ENCODE measurements at regions not wholly inside any gene's neighbourhood (a gene's known extent, or its start where the extent isn't known, plus 50 kb on each side); places are given as distances from the start of the nearest gene placed in this dataset.

GRCh38 chr4:23697722-23698121 is 192.1 kb downstream of the PPARGC1A start:
- no peak for DNase-seq
- Mint-ChIP-seq H3K4me1 (no peaks in the 10 kb centered on the region), H3K36me3 (no peaks in the 10 kb centered on the region), H3K4me3 (no peak overlapping the region), H3K27ac (no peak overlapping the region), H3K9me3 (no peaks in the 10 kb centered on the region), H3K27me3 (no peaks in the 10 kb centered on the region)
- no peak for ATAC-seq (replicated peaks)

GRCh38 chr4:23697001-23697528 is 192.8 kb downstream of the PPARGC1A start:
- H3K4me1 Mint-ChIP-seq = no peaks in the 10 kb centered on the region
- no peak for ATAC-seq (replicated peaks)
- H3K4me3 Mint-ChIP-seq = no peak overlapping the region
- DNase-seq = no peak
- no peaks in the 10 kb centered on the region for H3K36me3 Mint-ChIP-seq
- no peaks in the 10 kb centered on the region for H3K27me3 Mint-ChIP-seq
- H3K9me3 Mint-ChIP-seq = no peaks in the 10 kb centered on the region
- no peak overlapping the region for H3K27ac Mint-ChIP-seq

DNA sequence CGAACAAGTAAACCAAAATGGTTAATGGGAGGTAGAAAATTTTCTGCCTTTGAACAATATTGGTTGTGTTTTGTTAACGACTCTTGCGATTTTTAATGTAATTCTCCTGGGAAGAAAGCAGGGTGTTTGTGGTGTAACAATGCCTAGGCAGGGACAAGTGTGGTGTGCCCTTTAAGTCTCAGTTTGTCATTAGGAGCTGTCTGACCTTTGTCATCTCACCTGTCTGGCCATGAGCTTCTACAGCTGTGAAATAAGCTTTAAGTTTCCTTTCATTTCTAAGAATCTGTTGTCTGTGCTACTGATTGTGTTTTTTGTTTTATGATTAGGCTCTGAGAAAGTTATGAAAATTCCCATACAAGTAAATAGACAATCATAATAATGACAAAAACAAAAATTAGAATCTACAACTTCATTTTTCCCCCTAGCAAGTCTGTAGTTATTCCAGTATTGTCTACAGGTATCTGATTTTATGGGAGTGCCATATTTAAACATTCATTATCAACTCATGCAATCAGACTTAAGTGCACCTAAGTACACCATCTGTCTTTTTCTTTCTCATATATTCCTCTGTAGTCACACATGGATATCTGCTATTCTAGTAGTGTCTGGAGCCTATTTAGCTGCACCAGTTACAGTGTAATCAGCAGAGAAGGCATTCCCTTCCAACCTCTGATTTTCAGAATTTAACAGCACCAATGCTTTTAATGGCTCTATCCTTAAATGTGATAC is 203.5 kb downstream of the PPARGC1A start:
- no peak overlapping the region for H3K27ac Mint-ChIP-seq
- no peak for ATAC-seq (replicated peaks)
- peaks cover 9 to 12% of the 10 kb centered on the region in 2 donors for H3K9me3 Mint-ChIP-seq
- no peaks in the 10 kb centered on the region for H3K4me1 Mint-ChIP-seq
- DNase-seq = no peak
- no peak overlapping the region for H3K4me3 Mint-ChIP-seq
- H3K36me3 Mint-ChIP-seq = no peaks in the 10 kb centered on the region
- no peaks in the 10 kb centered on the region for H3K27me3 Mint-ChIP-seq

GRCh38 chr4:23685471-23685870 is 204.4 kb downstream of the PPARGC1A start:
- no peak for DNase-seq
- no peaks in the 10 kb centered on the region for H3K36me3 Mint-ChIP-seq
- peaks cover 8 to 12% of the 10 kb centered on the region in 2 donors for H3K9me3 Mint-ChIP-seq
- ATAC-seq (replicated peaks) = no peak
- no peak overlapping the region for H3K4me3 Mint-ChIP-seq
- no peaks in the 10 kb centered on the region for H3K27me3 Mint-ChIP-seq
- no peak overlapping the region for H3K27ac Mint-ChIP-seq
- no peaks in the 10 kb centered on the region for H3K4me1 Mint-ChIP-seq

- Mint-ChIP-seq H3K27me3 (no peaks in the 10 kb centered on the region), H3K9me3 (peaks cover 0 to 4% of the 10 kb centered on the region in 2 donors), H3K4me1 (no peaks in the 10 kb centered on the region), H3K36me3 (no peaks in the 10 kb centered on the region), H3K4me3 (no peak overlapping the region), H3K27ac (no peak overlapping the region)
- DNase-seq (no peak), ATAC-seq (replicated peaks) (no peak)
Measured at GRCh38 chr4:23680671-23681518, 209.0 kb downstream of the PPARGC1A start.

DNA sequence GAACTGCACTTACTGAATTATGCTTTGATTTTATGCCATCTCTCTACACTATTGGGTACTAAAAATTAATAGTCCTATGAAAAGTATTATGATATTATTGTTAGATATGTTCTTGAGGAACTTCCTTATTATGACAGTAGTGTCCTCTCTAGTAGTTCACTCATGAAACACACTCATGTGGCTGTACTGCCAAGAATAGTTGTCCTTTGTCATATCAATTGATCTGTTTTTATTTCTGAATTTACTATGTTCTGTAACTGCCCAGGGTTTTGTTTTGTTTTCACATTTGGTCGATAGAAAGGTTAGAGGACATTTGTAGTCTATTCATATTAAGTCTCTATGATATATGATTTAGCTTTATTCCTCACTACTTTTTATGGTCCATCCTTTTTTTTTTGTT is 215.2 kb downstream of the PPARGC1A start:
- DNase-seq (no peak), ATAC-seq (replicated peaks) (no peak)
- Mint-ChIP-seq H3K27ac (no peak overlapping the region), H3K27me3 (no peaks in the 10 kb centered on the region), H3K4me1 (no peaks in the 10 kb centered on the region), H3K4me3 (no peak overlapping the region), H3K9me3 (peaks cover 0 to 4% of the 10 kb centered on the region in 2 donors), H3K36me3 (no peaks in the 10 kb centered on the region)

GRCh38 chr4:23667659-23668058 is 222.2 kb downstream of the PPARGC1A start:
- no peak overlapping the region for H3K4me3 Mint-ChIP-seq
- no peaks in the 10 kb centered on the region for H3K27me3 Mint-ChIP-seq
- ATAC-seq (replicated peaks) = no peak
- H3K9me3 Mint-ChIP-seq = peaks cover 7 to 12% of the 10 kb centered on the region in 2 donors
- no peak overlapping the region for H3K27ac Mint-ChIP-seq
- H3K4me1 Mint-ChIP-seq = no peaks in the 10 kb centered on the region
- no peak for DNase-seq
- no peaks in the 10 kb centered on the region for H3K36me3 Mint-ChIP-seq

- no peak for ATAC-seq (replicated peaks)
- no peaks in the 10 kb centered on the region for H3K36me3 Mint-ChIP-seq
- no peak for DNase-seq
- no peak overlapping the region for H3K27ac Mint-ChIP-seq
- no peaks in the 10 kb centered on the region for H3K4me1 Mint-ChIP-seq
- no peaks in the 10 kb centered on the region for H3K27me3 Mint-ChIP-seq
- no peak overlapping the region for H3K4me3 Mint-ChIP-seq
- H3K9me3 Mint-ChIP-seq = peaks cover 0 to 11% of the 10 kb centered on the region in 2 donors
Measured at GRCh38 chr4:23660865-23661264, 229.0 kb downstream of the PPARGC1A start.

DNA sequence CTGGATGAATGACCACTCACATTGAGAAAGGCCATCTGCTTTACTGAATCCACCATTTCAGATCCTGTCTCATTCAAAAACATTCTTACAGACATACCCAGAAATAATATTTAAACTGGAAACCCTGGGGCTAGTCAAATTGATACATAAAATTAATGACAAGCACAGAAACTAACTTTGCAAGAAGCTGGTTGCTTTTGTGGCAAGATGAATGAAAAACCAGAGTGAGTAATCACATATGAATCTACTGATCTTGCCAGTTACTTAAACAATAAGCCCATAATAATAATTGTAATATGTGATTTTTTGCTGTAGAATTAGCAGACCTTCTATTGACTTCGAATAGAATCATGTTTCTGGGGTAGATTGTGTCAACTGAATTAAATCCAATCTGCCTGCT is 235.1 kb downstream of the PPARGC1A start:
- Mint-ChIP-seq H3K27me3 (no peaks in the 10 kb centered on the region), H3K4me3 (no peak overlapping the region), H3K4me1 (no peaks in the 10 kb centered on the region), H3K36me3 (no peaks in the 10 kb centered on the region), H3K9me3 (peaks cover 0 to 5% of the 10 kb centered on the region in 2 donors), H3K27ac (no peak overlapping the region)
- DNase-seq (no peak), ATAC-seq (replicated peaks) (no peak)

DNA sequence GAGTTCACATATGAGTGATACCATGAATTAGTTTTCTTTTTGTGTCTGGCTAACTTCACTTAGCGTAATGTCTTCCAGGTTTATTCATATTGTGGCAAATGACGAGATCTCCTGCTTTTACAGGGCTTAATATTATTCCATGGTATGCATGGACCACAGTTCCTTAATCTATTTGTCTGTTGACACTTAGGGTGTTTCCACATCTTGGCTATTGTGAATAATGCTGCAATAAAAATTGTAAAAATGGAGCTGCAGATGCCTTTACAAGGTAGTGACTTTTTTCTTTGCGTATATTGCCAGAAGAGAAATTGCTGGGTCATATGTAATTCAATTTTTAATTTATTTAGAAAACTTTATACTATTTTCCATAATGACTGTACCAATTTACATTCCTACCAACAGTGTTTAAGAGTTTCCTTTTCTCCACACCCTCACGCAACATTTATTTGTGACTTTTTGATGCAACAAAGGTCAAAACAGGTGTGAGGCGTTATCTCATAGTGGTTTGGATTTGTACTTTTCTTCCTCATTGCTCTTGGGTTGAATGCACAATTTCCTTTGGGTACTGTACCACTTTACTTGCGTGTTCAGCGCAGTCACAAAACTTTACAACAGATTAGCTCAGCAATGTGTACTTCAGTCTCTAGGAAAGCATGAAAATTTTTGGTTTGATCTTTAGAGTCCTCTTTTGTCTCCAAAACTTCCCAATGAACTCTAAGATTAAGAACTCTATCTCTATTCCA is 240.8 kb downstream of the PPARGC1A start:
- Mint-ChIP-seq H3K9me3 (peaks cover 0 to 4% of the 10 kb centered on the region in 2 donors), H3K36me3 (no peaks in the 10 kb centered on the region), H3K4me1 (no peaks in the 10 kb centered on the region), H3K4me3 (no peak overlapping the region), H3K27me3 (no peaks in the 10 kb centered on the region), H3K27ac (no peak overlapping the region)
- DNase-seq = no peak
- no peak for ATAC-seq (replicated peaks)

DNA sequence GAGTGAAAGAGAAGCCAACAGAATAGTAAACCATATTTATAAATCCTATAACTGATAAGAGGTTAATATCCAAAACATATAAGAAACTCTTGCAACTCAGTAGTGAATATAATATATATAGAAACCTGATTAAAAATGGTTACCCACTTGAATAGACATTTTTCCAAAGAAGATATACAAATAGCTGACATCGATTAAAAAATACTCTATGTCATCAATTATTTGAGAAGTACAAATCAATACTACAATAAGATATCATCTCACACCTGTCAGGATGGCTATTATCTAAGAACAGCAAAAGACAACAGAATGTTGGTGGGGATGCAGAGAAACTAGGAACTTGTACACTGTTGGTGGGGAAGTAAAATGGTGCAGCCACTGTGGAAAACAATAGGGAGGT is 254.4 kb downstream of the PPARGC1A start:
- Mint-ChIP-seq H3K27ac (no peak overlapping the region), H3K4me1 (no peaks in the 10 kb centered on the region), H3K27me3 (no peaks in the 10 kb centered on the region), H3K36me3 (no peaks in the 10 kb centered on the region), H3K9me3 (peaks cover 0 to 12% of the 10 kb centered on the region in 2 donors), H3K4me3 (no peak overlapping the region)
- DNase-seq (no peak), ATAC-seq (replicated peaks) (no peak)

- DNase-seq (no peak), ATAC-seq (replicated peaks) (no peak)
- no peaks in the 10 kb centered on the region for H3K36me3 Mint-ChIP-seq
- H3K27ac Mint-ChIP-seq = no peak overlapping the region
- H3K9me3 Mint-ChIP-seq = peaks cover 0 to 11% of the 10 kb centered on the region in 2 donors
- no peaks in the 10 kb centered on the region for H3K4me1 Mint-ChIP-seq
- no peak overlapping the region for H3K4me3 Mint-ChIP-seq
- H3K27me3 Mint-ChIP-seq = no peaks in the 10 kb centered on the region
Measured at GRCh38 chr4:23631255-23631950, 258.4 kb downstream of the PPARGC1A start.

DNA sequence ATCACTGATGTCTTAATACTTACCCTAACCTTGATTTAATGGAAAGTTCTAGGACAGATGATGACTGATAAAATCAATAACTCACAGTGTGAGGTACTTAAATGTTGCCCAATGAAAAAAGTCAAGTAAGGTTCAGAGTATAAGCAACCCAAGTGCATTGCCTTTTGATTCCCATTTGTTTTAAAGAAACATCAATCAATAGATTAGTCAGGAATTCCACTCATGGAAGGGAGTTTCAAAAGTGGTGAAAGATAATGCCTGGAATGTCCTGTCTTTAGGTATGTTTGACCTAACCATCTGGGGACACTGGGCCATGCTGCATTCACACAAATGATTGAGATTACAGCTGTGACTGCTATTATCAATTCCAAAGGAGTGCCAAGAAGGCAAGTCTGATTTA is 259.7 kb downstream of the PPARGC1A start:
- Mint-ChIP-seq H3K27me3 (no peaks in the 10 kb centered on the region), H3K4me1 (no peaks in the 10 kb centered on the region), H3K9me3 (peaks cover 0 to 12% of the 10 kb centered on the region in 2 donors), H3K4me3 (no peak overlapping the region), H3K36me3 (no peaks in the 10 kb centered on the region), H3K27ac (no peak overlapping the region)
- no peak for ATAC-seq (replicated peaks)
- DNase-seq = no peak

DNA sequence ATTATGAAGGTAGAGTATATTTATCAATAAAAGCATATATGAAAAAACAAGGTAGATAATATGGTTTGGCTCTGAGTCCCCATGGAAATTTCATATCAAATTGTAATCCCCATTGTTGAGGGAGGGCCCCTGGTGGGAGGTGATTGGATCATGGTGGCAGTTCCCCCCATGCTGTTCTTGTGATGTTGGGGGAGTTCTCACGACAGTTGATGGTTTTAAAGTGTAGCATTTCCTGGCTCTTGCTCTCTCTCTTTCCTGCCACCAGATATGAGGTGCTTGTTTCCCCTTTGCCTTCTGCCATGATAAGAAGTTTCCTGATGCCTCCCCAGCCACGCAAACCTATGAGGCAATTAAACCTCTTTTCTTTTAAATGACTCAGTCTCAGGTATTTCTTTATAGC is 260.4 kb downstream of the PPARGC1A start:
- no peak overlapping the region for H3K27ac Mint-ChIP-seq
- DNase-seq (no peak), ATAC-seq (replicated peaks) (no peak)
- peaks cover 1 to 12% of the 10 kb centered on the region in 2 donors for H3K9me3 Mint-ChIP-seq
- no peak overlapping the region for H3K4me3 Mint-ChIP-seq
- no peaks in the 10 kb centered on the region for H3K27me3 Mint-ChIP-seq
- H3K4me1 Mint-ChIP-seq = no peaks in the 10 kb centered on the region
- no peaks in the 10 kb centered on the region for H3K36me3 Mint-ChIP-seq

Data from stimulated activated naive B cell treated with anti-CD40 and anti-IgM and Interleukin-4, amounts not matched to agents 10 μg/mL and 1 μg/mL and 100 μg/mL, for 72 hours (primary cell).